ENCODE measurements at regions not wholly inside any gene's neighbourhood (a gene's known extent, or its start where the extent isn't known, plus 50 kb on each side); places are given as distances from the start of the nearest gene placed in this dataset.

GRCh38 chr2:189255711-189256110 lies 76.2 kb upstream of the COL5A2 start:
- no peak for TF ChIP-seq CTCF (IDR thresholded peaks at IDR 0.05)
- no peak for TF ChIP-seq POLR2A (IDR thresholded peaks at IDR 0.05)
